ENCODE measurements at regions not wholly inside any gene's neighbourhood (a gene's known extent, or its start where the extent isn't known, plus 50 kb on each side); places are given as distances from the start of the nearest gene placed in this dataset.
"Not testable (repeated sequence)": the region's sequence is repeated elsewhere in the genome, so short reads cannot be mapped to it uniquely, and the experiment has no call there.

- no peak for DNase-seq
Measured at GRCh38 chr6:144435602-144436426, 150.7 kb downstream of the UTRN start.

GRCh38 chr6:144437105-144437504 is 152.0 kb downstream of the UTRN start:
- DNase-seq, result no peak

GRCh38 chr6:144438103-144438502 is 153.0 kb downstream of the UTRN start:
- no peak for DNase-seq

GRCh38 chr6:144439016-144439415 is 153.9 kb downstream of the UTRN start:
- no peak for DNase-seq

GRCh38 chr6:144441801-144442200 is 156.7 kb downstream of the UTRN start:
- DNase-seq, result not testable (repeated sequence)

GRCh38 chr6:144443157-144443556 is 158.0 kb downstream of the UTRN start:
- DNase-seq, result no peak

- no peak for DNase-seq
Measured at GRCh38 chr6:144447472-144447871, 162.3 kb downstream of the UTRN start.

GRCh38 chr6:144449218-144449617 is 164.1 kb downstream of the UTRN start:
- DNase-seq, result no peak

- DNase-seq, result no peak
Measured at GRCh38 chr6:144449911-144450597, 164.9 kb downstream of the UTRN start.

GRCh38 chr6:144460327-144461095 is 175.4 kb downstream of the UTRN start:
- no peak for DNase-seq

GRCh38 chr6:144462058-144462457 is 176.9 kb downstream of the UTRN start:
- no peak for DNase-seq

GRCh38 chr6:144466716-144467115 is 181.6 kb downstream of the UTRN start:
- DNase-seq, result no peak

GRCh38 chr6:144467172-144467762 is 182.1 kb downstream of the UTRN start:
- DNase-seq, result no peak

- no peak for DNase-seq
Measured at GRCh38 chr6:144467921-144468320, 182.8 kb downstream of the UTRN start.

GRCh38 chr6:144468709-144469108 is 183.6 kb downstream of the UTRN start:
- DNase-seq, result no peak

- DNase-seq, result no peak
Measured at GRCh38 chr6:144469144-144469575, 184.0 kb downstream of the UTRN start.

GRCh38 chr6:144470201-144470600 is 185.1 kb downstream of the UTRN start:
- DNase-seq, result not testable (repeated sequence)

- DNase-seq, result no peak
Measured at GRCh38 chr6:144471986-144472385, 186.9 kb downstream of the UTRN start.

- no peak for DNase-seq
Measured at GRCh38 chr6:144474290-144474689, 189.2 kb downstream of the UTRN start.

- DNase-seq, result no peak
Measured at GRCh38 chr6:144474904-144475303, 189.8 kb downstream of the UTRN start.

GRCh38 chr6:144475411-144475810 is 190.3 kb downstream of the UTRN start:
- DNase-seq, result peak; percentile 14 to 49

GRCh38 chr6:144476286-144476685 is 191.2 kb downstream of the UTRN start:
- no peak for DNase-seq

GRCh38 chr6:144477396-144477795 is 192.3 kb downstream of the UTRN start:
- DNase-seq, result no peak
